Neural cell (in vitro differentiated cells): ENCODE measurements at regions not wholly inside any gene's neighbourhood (a gene's known extent, or its start where the extent isn't known, plus 50 kb on each side); places are given as distances from the start of the nearest gene placed in this dataset.

Source experiments
- H2AFZ ChIP-seq: fragments of 200-600, 300-800 bp; sonication (generic), shearing (Covaris generic); 2 replicates; pipeline ENCODE4 v1.6.0; 2014; ENCODE audit warnings: low read depth, mild to moderate bottlenecking, antibody characterized with exemption, low read length, moderate library complexity
- H3F3A ChIP-seq: fragments of 200-600 bp; shearing (Covaris generic); 2 replicates; pipeline ENCODE4 v1.6.1; 2016; ENCODE audit warnings: mild to moderate bottlenecking, moderate library complexity, mixed read lengths, antibody characterized with exemption, low read length; ENCODE audit not compliant: insufficient read depth, poor library complexity, severe bottlenecking
- H3K27ac ChIP-seq: fragments of 200-600, 300-800 bp; sonication (generic), shearing (Covaris generic); 2 replicates; pipeline ENCODE4 v1.5.1; 2014; ENCODE audit warnings: mild to moderate bottlenecking, low read length, moderate library complexity
- H3K27me3 ChIP-seq: fragments of 300-800, 200-600 bp; sonication (generic), shearing (Covaris generic); 2 replicates; pipeline ENCODE4 v1.6.0; 2014; ENCODE audit warnings: mild to moderate bottlenecking, low read depth, low read length, moderate library complexity; ENCODE audit not compliant: insufficient read depth
- H3K36me3 ChIP-seq: fragments of 300-800, 200-600 bp; sonication (generic), shearing (Covaris generic); 2 replicates; pipeline ENCODE4 v1.5.1; 2014; ENCODE audit warnings: mild to moderate bottlenecking, antibody characterized with exemption, low read length, moderate library complexity; ENCODE audit not compliant: insufficient read depth
- H3K4me2 ChIP-seq: fragments of 300-800, 200-600 bp; sonication (generic), shearing (Covaris generic); 2 replicates; pipeline ENCODE4 v1.6.0; 2014; ENCODE audit warnings: mild to moderate bottlenecking, low read length
- H3K4me3 ChIP-seq: fragments of 300-800, 200-600 bp; sonication (generic), shearing (Covaris generic); 2 replicates; pipeline ENCODE4 v1.5.1; 2014; ENCODE audit warnings: mild to moderate bottlenecking, low read length, moderate library complexity
- H3K79me2 ChIP-seq: fragments of 200-600 bp; shearing (Covaris generic); replicated peaks from 2 replicates; pipeline ENCODE4 v1.6.0; 2014; ENCODE audit warnings: mild to moderate bottlenecking, low read length, moderate library complexity; ENCODE audit not compliant: insufficient read depth
- H3K9ac ChIP-seq: fragments of 300-800, 200-600 bp; sonication (generic), shearing (Covaris generic); 2 replicates; pipeline ENCODE4 v1.6.1; 2016; ENCODE audit warnings: mild to moderate bottlenecking, low read length, mixed read lengths
- H3K9me2 ChIP-seq: fragments of 200-600 bp; shearing (Covaris generic); 2 replicates; pipeline ENCODE4 v1.6.1; 2016; ENCODE audit warnings: mild to moderate bottlenecking, low read length, mixed read lengths; ENCODE audit not compliant: insufficient read depth
- H3K9me3 ChIP-seq: fragments of 200-600, 300-800 bp; sonication (generic), shearing (Covaris generic); 2 replicates; pipeline ENCODE4 v1.6.1; 2016; ENCODE audit warnings: mild to moderate bottlenecking, mixed run types, low read length, moderate library complexity, mixed read lengths
- H4K20me1 ChIP-seq: fragments of 200-600 bp; shearing (Covaris generic); 2 replicates; pipeline ENCODE4 v1.6.1; 2016; ENCODE audit warnings: mild to moderate bottlenecking, mixed run types; ENCODE audit not compliant: insufficient read depth
- CTCF ChIP-seq: fragments of 450-650 bp; IDR thresholded peaks from 2 replicates; pipeline ENCODE4 v1.5.1; 2014; ENCODE audit warnings: antibody characterized with exemption, mild to moderate bottlenecking, moderate library complexity; ENCODE audit not compliant: poor library complexity, severe bottlenecking
- EP300 ChIP-seq: fragments of 450-650 bp; conservative IDR thresholded peaks from 2 replicates; pipeline ENCODE4 v1.6.1; 2014; ENCODE audit warnings: antibody characterized with exemption, mild to moderate bottlenecking, moderate library complexity; ENCODE audit not compliant: poor library complexity, severe bottlenecking
- EZH2 ChIP-seq: fragments of 200-600, 300-800 bp; shearing (Covaris generic), sonication (generic); IDR thresholded peaks from 2 replicates; pipeline ENCODE4 v1.6.1; 2014; ENCODE audit warnings: antibody characterized with exemption, low read length, borderline replicate concordance, mild to moderate bottlenecking; ENCODE audit not compliant: insufficient read depth, poor library complexity, severe bottlenecking
- MXI1 ChIP-seq: fragments of 450-650 bp; conservative IDR thresholded peaks from 2 replicates; pipeline ENCODE4 v1.6.1; 2014; ENCODE audit warnings: antibody characterized with exemption, mild to moderate bottlenecking; ENCODE audit not compliant: poor library complexity, severe bottlenecking
- POLR2AphosphoS5 ChIP-seq: IDR thresholded peaks from 2 replicates; pipeline ENCODE4 v1.6.1; 2012
- RAD21 ChIP-seq: fragments of 450-650 bp; conservative IDR thresholded peaks from 2 replicates; pipeline ENCODE4 v1.6.1; 2014; ENCODE audit warnings: antibody characterized with exemption, mild to moderate bottlenecking, moderate library complexity
- SMC3 ChIP-seq: fragments of 450-650 bp; conservative IDR thresholded peaks from 2 replicates; pipeline ENCODE4 v1.6.1; 2014; ENCODE audit warnings: antibody characterized with exemption, mild to moderate bottlenecking, moderate library complexity; ENCODE audit not compliant: poor library complexity
- TAF1 ChIP-seq: IDR thresholded peaks from 2 replicates; pipeline ENCODE4 v1.6.1; 2012; ENCODE audit warnings: low read depth
- TF ChIP-seq, protein P1 (sequence below): IDR thresholded peaks from 2 replicates; pipeline ENCODE4 v1.6.1; 2012; ENCODE audit warnings: borderline replicate concordance

DNA sequence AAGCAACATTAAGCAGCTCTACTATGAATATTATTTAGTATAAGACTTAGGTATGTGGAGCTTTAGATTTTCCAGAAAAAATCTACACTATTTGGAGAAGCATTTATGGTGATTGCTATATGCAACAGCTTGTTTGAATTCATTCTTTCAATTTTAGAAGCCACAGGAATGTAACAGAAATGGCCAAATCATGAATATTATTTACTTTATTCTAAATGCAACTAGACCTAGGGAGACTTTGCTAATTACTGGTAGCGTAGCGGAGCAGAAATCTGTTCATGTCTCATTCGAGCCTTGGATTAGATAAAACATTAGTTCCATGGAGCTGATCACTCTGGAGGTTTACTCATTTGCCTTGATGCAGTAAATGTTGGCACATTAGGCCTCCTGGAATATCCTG is 290.2 kb downstream of the ZNF608 start:
- Histone ChIP-seq H3K9me3 (no peaks in the 10 kb centered on the region), H3K9me2 (no peaks in the 10 kb centered on the region), H3K27ac (no peak overlapping the region), H3F3A (no peaks in the 10 kb centered on the region), H3K4me2 (no peak overlapping the region), H3K36me3 (no peaks in the 10 kb centered on the region), H2AFZ (no peak overlapping the region), H3K27me3 (no peaks in the 10 kb centered on the region), H3K79me2 (no peaks in the 10 kb centered on the region), H3K9ac (no peak overlapping the region), H4K20me1 (no peaks in the 10 kb centered on the region), H3K4me3 (no peak overlapping the region)
- TF ChIP-seq EP300 (no peak), CTCF (no peak), TAF1 (no peak), RAD21 (no peak), POLR2AphosphoS5 (no peak), MXI1 (no peak), EZH2 (no peak), SMC3 (no peak)
- TF ChIP-seq, protein P1, sequence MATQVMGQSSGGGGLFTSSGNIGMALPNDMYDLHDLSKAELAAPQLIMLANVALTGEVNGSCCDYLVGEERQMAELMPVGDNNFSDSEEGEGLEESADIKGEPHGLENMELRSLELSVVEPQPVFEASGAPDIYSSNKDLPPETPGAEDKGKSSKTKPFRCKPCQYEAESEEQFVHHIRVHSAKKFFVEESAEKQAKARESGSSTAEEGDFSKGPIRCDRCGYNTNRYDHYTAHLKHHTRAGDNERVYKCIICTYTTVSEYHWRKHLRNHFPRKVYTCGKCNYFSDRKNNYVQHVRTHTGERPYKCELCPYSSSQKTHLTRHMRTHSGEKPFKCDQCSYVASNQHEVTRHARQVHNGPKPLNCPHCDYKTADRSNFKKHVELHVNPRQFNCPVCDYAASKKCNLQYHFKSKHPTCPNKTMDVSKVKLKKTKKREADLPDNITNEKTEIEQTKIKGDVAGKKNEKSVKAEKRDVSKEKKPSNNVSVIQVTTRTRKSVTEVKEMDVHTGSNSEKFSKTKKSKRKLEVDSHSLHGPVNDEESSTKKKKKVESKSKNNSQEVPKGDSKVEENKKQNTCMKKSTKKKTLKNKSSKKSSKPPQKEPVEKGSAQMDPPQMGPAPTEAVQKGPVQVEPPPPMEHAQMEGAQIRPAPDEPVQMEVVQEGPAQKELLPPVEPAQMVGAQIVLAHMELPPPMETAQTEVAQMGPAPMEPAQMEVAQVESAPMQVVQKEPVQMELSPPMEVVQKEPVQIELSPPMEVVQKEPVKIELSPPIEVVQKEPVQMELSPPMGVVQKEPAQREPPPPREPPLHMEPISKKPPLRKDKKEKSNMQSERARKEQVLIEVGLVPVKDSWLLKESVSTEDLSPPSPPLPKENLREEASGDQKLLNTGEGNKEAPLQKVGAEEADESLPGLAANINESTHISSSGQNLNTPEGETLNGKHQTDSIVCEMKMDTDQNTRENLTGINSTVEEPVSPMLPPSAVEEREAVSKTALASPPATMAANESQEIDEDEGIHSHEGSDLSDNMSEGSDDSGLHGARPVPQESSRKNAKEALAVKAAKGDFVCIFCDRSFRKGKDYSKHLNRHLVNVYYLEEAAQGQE: no peak

DNA sequence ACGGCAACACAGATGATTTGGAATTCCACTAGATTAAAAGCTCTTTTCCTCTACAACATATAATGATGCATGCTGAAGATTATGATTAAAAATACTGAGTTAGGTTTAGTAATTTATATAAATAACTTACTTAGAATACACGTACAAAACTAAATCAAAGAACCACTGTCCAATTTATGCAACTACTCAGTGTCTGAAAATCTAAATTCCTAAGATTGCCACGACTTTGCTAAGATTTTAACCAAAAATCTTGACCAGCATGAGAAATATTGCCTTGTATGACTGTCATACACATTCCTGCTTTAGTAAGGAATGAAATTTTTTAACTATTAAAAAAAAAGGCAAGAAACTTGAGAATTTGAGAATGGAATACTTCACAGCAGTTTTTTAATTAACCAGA is 292.4 kb downstream of the ZNF608 start:
- Histone ChIP-seq H3F3A (no peaks in the 10 kb centered on the region), H3K9ac (no peak overlapping the region), H3K79me2 (no peaks in the 10 kb centered on the region), H3K4me2 (no peak overlapping the region), H3K9me3 (no peaks in the 10 kb centered on the region), H4K20me1 (no peaks in the 10 kb centered on the region), H3K36me3 (no peaks in the 10 kb centered on the region), H2AFZ (no peak overlapping the region), H3K27ac (no peak overlapping the region), H3K27me3 (no peaks in the 10 kb centered on the region), H3K9me2 (no peaks in the 10 kb centered on the region), H3K4me3 (no peak overlapping the region)
- TF ChIP-seq TAF1 (no peak), RAD21 (no peak), EZH2 (no peak), EP300 (no peak)
